HUES6 (cell line): ENCODE measurements at regions not wholly inside any gene's neighbourhood (a gene's known extent, or its start where the extent isn't known, plus 50 kb on each side); places are given as distances from the start of the nearest gene placed in this dataset.
"Not testable (repeated sequence)": the region's sequence is repeated elsewhere in the genome, so short reads cannot be mapped to it uniquely, and the experiment has no call there.

Experiments used
- H3K27ac ChIP-seq: 2 replicates; pipeline ENCODE4 v1.7.0; 2013; ENCODE audit warnings: low read depth, mild to moderate bottlenecking, low read length, inconsistent platforms
- H3K27me3 ChIP-seq: 2 replicates; pipeline ENCODE4 v1.6.1; 2013; ENCODE audit warnings: low read length; ENCODE audit not compliant: control insufficient read depth, insufficient read depth
- H3K36me3 ChIP-seq: 2 replicates; pipeline ENCODE4 v1.6.1; 2013; ENCODE audit warnings: low read length; ENCODE audit not compliant: control insufficient read depth, insufficient read depth
- H3K4me1 ChIP-seq: 2 replicates; pipeline ENCODE4 v1.6.1; 2013; ENCODE audit warnings: low read length; ENCODE audit not compliant: control insufficient read depth, insufficient read depth
- H3K4me3 ChIP-seq: 2 replicates; pipeline ENCODE4 v1.5.1; 2013; ENCODE audit warnings: low read depth, low read length
- H3K9ac ChIP-seq: one replicate; pipeline ENCODE4 v1.6.1; 2013; ENCODE audit warnings: mild to moderate bottlenecking, low read length
- H3K9me3 ChIP-seq: 2 replicates; pipeline ENCODE4 v1.6.1; 2013; ENCODE audit warnings: low read depth, low read length; ENCODE audit not compliant: control insufficient read depth, insufficient read depth

- H3K27me3 ChIP-seq = no peaks in the 10 kb centered on the region
- H3K9ac ChIP-seq = no peak overlapping the region
- H3K4me3 ChIP-seq = no peak overlapping the region
Observed at GRCh38 chr5:87191645-87192044, 76.0 kb upstream of the RASA1 start.

GRCh38 chr5:87195104-87195591 lies 72.5 kb upstream of the RASA1 start:
- no peaks in the 10 kb centered on the region for H3K36me3 ChIP-seq
- no peak overlapping the region for H3K4me3 ChIP-seq
- H3K27me3 ChIP-seq = no peaks in the 10 kb centered on the region
- H3K9me3 ChIP-seq = no peaks in the 10 kb centered on the region
- no peaks in the 10 kb centered on the region for H3K4me1 ChIP-seq
- H3K27ac ChIP-seq = no peak overlapping the region
- H3K9ac ChIP-seq = no peak overlapping the region

More at GRCh38 chr5:87191645-87192044, 76.0 kb upstream of the RASA1 start:
- H3K36me3 ChIP-seq = no peaks in the 10 kb centered on the region
- no peak overlapping the region for H3K27ac ChIP-seq
- H3K4me1 ChIP-seq = no peaks in the 10 kb centered on the region
- no peaks in the 10 kb centered on the region for H3K9me3 ChIP-seq

GRCh38 chr5:87195616-87196015 lies 72.1 kb upstream of the RASA1 start:
- Histone ChIP-seq H3K9ac (no peak overlapping the region), H3K27ac (no peak overlapping the region), H3K27me3 (no peaks in the 10 kb centered on the region), H3K36me3 (no peaks in the 10 kb centered on the region), H3K9me3 (no peaks in the 10 kb centered on the region), H3K4me1 (no peaks in the 10 kb centered on the region), H3K4me3 (no peak overlapping the region)

- Histone ChIP-seq H3K36me3 (no peaks in the 10 kb centered on the region), H3K4me1 (no peaks in the 10 kb centered on the region), H3K27me3 (no peaks in the 10 kb centered on the region), H3K27ac (no peak overlapping the region), H3K9me3 (no peaks in the 10 kb centered on the region), H3K4me3 (no peak overlapping the region), H3K9ac (no peak overlapping the region)
Observed at GRCh38 chr5:87198010-87198409, 69.7 kb upstream of the RASA1 start.

GRCh38 chr5:87199246-87199645 lies 68.4 kb upstream of the RASA1 start:
- not testable (repeated sequence) for H3K36me3 ChIP-seq, H3K27me3 ChIP-seq, H3K9ac ChIP-seq, H3K9me3 ChIP-seq, H3K27ac ChIP-seq, H3K4me3 ChIP-seq, H3K4me1 ChIP-seq

- H3K4me3 ChIP-seq, H3K9me3 ChIP-seq, H3K27ac ChIP-seq, H3K9ac ChIP-seq, H3K27me3 ChIP-seq, H3K36me3 ChIP-seq, H3K4me1 ChIP-seq: not testable (repeated sequence)
Observed at GRCh38 chr5:87199704-87200103, 68.0 kb upstream of the RASA1 start.

- Histone ChIP-seq H3K36me3 (no peaks in the 10 kb centered on the region), H3K4me3 (no peak overlapping the region), H3K4me1 (no peaks in the 10 kb centered on the region), H3K27ac (no peak overlapping the region), H3K9me3 (no peaks in the 10 kb centered on the region), H3K27me3 (no peaks in the 10 kb centered on the region), H3K9ac (no peak overlapping the region)
Observed at GRCh38 chr5:87210076-87210475, 57.6 kb upstream of the RASA1 start.

GRCh38 chr5:87210743-87211142 lies 56.9 kb upstream of the RASA1 start:
- no peak overlapping the region for H3K9ac ChIP-seq
- H3K36me3 ChIP-seq = no peaks in the 10 kb centered on the region
- H3K27ac ChIP-seq = no peak overlapping the region
- no peak overlapping the region for H3K4me3 ChIP-seq
- H3K4me1 ChIP-seq = no peaks in the 10 kb centered on the region
- H3K9me3 ChIP-seq = no peaks in the 10 kb centered on the region
- H3K27me3 ChIP-seq = no peaks in the 10 kb centered on the region

GRCh38 chr5:87211676-87212075 lies 56.0 kb upstream of the RASA1 start:
- no peak overlapping the region for H3K9ac ChIP-seq
- no peak overlapping the region for H3K4me3 ChIP-seq
- H3K9me3 ChIP-seq = no peaks in the 10 kb centered on the region
- H3K4me1 ChIP-seq = no peaks in the 10 kb centered on the region
- no peaks in the 10 kb centered on the region for H3K36me3 ChIP-seq
- H3K27ac ChIP-seq = no peak overlapping the region
- H3K27me3 ChIP-seq = no peaks in the 10 kb centered on the region

GRCh38 chr5:87212183-87212582 lies 55.5 kb upstream of the RASA1 start:
- H3K9ac ChIP-seq, H3K4me1 ChIP-seq, H3K9me3 ChIP-seq, H3K27ac ChIP-seq, H3K36me3 ChIP-seq, H3K27me3 ChIP-seq, H3K4me3 ChIP-seq: not testable (repeated sequence)

- not testable (repeated sequence) for H3K4me3 ChIP-seq, H3K9ac ChIP-seq, H3K27me3 ChIP-seq, H3K4me1 ChIP-seq, H3K27ac ChIP-seq, H3K9me3 ChIP-seq, H3K36me3 ChIP-seq
Observed at GRCh38 chr5:87217480-87217879, 50.2 kb upstream of the RASA1 start.
